HEK293T (cell line): ENCODE measurements at regions not wholly inside any gene's neighbourhood (a gene's known extent, or its start where the extent isn't known, plus 50 kb on each side); places are given as distances from the start of the nearest gene placed in this dataset.

Experiments used
- ELF4 ChIP-seq: fragments of 450-650 bp; IDR thresholded peaks from 2 replicates; pipeline ENCODE4 v1.6.1; 2017; ENCODE audit warnings: antibody characterized with exemption
- LEF1 ChIP-seq: fragments of 450-650 bp; IDR thresholded peaks from 2 replicates; pipeline ENCODE4 v1.6.1; 2017; ENCODE audit warnings: mild to moderate bottlenecking, borderline replicate concordance
- TARDBP ChIP-seq: fragments of 450-650 bp; IDR thresholded peaks from 2 replicates; pipeline ENCODE4 v1.6.1; 2016

- TF ChIP-seq ELF4: no peak
- no peak for TF ChIP-seq TARDBP
- no peak for TF ChIP-seq LEF1
Observed at GRCh38 chr2:36253086-36253485, 102.5 kb upstream of the CRIM1 start.
